NCI-H2227 treated with DMSO at 0.1 percent for 48 hours (cell line): ENCODE measurements at regions not wholly inside any gene's neighbourhood (a gene's known extent, or its start where the extent isn't known, plus 50 kb on each side); places are given as distances from the start of the nearest gene placed in this dataset.
"Not testable (repeated sequence)": the region's sequence is repeated elsewhere in the genome, so short reads cannot be mapped to it uniquely, and the experiment has no call there.

ENCODE experiments used
- DNase-seq: peaks from one replicate; lab custom pipeline; 2025; lab: John Stamatoyannopoulos, UW

DNA sequence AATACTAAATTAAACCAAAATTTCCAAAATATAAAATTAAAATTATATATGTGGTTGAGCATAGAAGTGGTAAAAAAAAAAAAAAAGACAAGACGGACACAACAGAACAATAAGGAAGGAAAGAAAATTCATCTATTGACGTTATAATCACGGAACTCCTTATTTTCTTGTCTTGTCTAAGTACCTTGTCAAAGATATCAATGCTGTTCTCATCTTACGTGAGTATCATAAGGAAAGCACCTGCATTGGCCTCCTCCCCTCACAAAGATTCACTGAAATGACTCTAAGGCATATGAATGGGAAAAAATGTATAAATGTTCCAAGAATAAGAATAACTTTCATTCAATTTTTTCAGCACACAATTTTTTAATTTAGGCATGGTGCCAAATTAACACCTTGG is 135.4 kb downstream of the PPP1R3A start:
- DNase-seq = no peak

- no peak for DNase-seq
Observed at GRCh38 chr7:113775804-113776203, 143.0 kb downstream of the PPP1R3A start.

DNA sequence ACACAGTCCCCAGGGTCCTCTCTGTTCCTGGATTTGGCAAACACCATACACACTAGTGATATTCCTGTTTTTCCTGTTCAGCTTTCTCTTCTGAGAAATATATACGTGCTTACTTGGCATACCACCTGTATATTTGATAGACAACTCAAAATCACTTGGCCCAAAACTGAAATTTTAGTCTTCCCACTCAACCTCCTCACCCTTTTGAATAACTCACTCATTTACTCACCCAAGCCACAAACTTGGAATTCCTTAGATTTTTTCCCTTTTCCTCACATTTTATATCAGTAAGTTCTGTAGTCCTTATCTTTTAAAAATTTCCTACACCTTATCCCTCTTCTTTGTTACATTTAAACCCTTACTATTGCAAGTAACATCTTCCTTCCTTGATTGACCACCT is 143.4 kb downstream of the PPP1R3A start:
- DNase-seq = no peak

- no peak for DNase-seq
Observed at GRCh38 chr7:113774182-113774807, 144.5 kb downstream of the PPP1R3A start.

- DNase-seq = no peak
Observed at GRCh38 chr7:113770146-113770738, 148.6 kb downstream of the PPP1R3A start.

GRCh38 chr7:113768387-113768786 is 150.4 kb downstream of the PPP1R3A start:
- DNase-seq = no peak

DNA sequence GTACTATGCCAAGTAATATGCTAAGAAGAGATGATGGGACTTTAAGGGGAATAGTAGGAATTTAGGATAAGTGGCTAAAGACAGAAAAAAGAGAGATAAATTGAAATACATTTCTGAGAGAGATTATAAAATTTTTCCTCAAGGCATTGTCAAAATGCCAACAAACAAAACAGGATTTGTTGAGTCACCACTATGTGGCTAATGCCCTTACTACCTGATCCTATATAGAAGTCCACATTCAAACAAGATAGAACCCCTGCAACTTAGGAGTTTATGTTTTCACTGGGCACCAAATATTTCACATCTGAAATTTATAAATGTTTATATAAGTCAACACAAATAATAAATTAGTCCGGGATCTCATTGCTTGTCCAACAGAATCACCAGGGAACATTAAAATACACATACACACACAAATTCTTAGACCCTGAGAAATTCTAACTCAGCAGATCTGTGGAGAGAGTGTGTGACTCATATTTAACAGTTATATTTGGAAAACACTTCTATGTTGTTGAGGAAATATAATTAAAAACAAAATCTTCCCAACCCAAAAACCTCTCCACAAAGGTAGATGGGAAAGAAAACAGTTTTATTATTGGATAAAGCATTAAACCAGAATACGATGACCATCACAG is 154.3 kb downstream of the PPP1R3A start:
- DNase-seq = no peak

DNA sequence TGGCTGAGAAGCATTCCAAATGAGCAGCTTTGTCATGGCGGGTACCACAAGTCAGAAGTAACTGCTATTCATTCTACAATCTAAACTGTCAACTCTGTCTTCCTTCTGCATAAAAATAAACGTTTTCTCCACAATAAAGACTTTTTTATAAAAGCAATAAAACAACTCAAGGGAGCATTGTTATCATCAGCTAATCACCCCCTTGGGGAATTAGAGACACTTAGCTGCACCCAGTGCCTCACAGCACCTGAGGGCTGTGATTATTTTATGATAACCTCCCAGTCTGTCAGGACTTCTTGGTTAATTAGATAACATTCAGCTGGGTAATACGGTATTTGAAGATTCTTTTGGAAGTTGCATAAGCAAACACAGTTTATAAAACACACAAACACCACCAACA is 155.6 kb downstream of the PPP1R3A start:
- DNase-seq = no peak

DNA sequence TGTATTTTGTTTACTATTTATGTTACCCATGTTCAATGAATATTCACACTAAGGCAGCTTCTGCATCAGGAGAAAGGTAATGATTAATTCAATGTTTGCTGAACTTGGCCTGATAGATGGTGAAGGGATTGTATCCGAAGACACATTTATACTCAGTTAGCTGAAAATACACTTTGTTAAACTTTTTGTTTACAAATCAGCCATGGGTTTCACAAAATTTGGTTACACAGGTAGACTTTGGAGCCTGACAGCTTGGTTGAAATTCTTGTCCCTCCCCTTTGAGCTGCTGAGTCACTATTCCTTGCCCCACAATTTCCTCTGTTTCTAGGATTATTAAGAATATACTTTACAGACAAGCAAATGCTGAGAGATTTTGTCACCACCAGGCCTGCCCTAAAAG is 162.6 kb downstream of the PPP1R3A start:
- no peak for DNase-seq

GRCh38 chr7:113752689-113753088 is 166.1 kb downstream of the PPP1R3A start:
- DNase-seq = no peak

GRCh38 chr7:113752289-113752688 is 166.5 kb downstream of the PPP1R3A start:
- DNase-seq = no peak

DNA sequence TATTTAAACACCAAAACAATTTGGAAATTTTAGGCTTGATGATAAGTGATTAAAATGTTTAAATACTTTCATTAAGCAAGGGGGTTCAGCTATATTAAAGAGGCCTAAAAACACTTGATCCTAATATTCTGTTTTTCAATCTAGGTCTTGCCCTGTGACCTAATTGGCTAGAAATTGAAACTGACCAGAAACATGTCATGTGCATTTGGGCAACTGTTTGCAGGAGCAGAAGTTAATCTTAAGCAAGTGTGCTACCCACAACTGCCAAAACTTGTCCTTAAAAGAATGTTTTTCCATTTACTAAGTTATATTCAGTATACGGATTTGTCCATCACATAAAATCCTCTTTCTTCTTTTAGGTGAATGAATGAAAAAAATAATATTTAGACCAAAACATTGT is 167.3 kb downstream of the PPP1R3A start:
- DNase-seq = no peak

DNA sequence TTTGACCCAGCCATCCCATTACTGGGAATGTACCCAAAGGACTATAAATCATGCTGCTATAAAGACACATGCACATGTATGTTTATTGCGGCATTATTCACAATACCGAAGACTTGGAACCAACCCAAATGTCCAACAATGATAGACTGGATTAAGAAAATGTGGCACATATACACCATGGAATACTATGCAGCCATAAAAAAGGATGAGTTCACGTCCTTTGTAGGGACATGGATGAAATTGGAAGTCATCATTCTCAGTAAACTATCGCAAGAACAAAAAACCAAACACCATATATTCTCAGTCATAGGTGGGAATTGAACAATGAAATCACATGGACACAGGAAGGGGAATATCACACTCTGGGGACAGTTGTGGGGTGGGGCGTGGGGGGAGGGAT is 170.4 kb downstream of the PPP1R3A start:
- DNase-seq = not testable (repeated sequence)

- DNase-seq = peak; percentile 0
Observed at GRCh38 chr7:113742946-113743431, 175.8 kb downstream of the PPP1R3A start.

DNA sequence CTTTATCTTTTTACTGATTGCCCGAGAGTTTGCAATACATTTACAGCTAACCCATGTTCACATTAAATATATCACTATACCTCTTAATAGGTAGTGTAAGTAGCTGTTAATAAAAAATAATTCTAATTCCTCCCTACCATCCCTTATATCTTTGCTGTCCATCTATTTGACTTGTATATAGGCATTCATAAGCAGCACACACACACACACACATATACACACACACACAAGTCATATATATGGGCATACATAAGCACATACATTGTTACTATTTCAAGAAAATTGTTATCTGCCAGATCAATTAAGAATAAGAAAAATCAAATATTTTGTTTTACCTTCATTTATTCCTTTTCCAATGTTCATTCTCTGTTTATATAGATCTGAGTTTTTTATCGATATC is 176.4 kb downstream of the PPP1R3A start:
- peak; percentile 0 for DNase-seq

DNA sequence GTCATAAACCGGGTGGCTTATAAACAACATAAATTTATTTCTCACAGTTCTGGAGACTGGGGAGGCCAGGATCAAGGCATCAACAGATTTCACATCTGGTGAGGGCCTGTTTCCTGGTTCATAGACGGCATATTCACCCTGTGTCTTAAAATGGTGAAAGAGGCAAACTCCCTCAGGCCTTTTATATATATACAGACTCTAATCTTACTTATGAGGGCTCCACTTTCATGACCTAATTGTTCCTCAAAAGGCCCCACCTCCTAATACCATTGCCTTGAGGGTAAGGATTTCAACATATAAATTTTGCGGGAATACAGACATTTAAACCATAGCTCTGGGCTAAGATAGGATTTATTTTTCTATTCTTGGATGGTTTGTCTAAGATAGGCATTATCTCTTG is 187.2 kb downstream of the PPP1R3A start:
- DNase-seq = no peak

DNA sequence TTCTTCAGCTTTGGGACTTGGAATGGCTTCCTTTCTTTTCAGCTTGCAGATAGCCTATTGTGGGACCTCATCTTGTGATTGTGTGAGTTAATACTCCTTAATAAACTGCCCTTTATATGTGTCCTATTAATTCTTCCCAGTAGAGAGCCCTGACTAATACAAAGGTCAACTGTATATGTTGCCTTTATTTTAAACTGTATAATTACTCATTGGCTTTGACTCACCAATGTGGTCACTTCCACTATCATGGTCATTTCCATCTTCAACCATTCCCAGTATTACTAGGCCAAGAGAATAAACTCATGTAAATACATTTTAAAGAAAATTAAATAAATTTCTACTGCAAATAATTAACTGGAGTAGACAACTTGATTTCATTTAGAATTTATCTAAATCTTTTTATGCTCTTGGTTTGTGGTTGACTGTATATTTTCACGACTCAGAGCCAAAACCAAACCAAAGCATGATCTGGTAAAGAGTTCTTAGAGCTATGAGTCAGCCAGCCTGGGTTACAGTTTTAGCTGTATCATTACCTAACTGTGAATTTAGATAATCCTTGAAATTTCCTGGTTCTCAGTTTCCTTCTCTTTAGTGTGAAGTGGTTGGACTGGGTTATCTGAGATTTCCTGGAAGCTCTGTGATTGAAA is 188.4 kb downstream of the PPP1R3A start:
- no peak for DNase-seq

DNA sequence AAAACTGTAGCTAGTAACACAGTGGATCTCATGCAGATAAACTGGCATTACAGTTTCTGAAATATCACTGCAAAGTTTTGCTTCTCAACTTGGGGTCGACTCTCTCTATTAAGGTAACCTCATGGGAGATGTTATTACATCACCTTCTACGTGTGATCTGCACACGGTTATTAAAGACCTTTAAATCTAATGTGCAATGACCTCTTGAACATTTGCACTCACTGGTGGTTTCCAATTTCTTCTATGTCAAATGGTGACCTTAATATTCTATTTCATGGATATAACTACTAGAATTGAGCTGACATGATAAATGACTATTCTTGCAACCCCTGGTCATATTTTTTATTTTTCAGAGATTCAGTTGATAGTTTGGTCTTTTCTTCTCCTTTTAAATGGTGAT is 191.3 kb downstream of the PPP1R3A start:
- DNase-seq = no peak

DNA sequence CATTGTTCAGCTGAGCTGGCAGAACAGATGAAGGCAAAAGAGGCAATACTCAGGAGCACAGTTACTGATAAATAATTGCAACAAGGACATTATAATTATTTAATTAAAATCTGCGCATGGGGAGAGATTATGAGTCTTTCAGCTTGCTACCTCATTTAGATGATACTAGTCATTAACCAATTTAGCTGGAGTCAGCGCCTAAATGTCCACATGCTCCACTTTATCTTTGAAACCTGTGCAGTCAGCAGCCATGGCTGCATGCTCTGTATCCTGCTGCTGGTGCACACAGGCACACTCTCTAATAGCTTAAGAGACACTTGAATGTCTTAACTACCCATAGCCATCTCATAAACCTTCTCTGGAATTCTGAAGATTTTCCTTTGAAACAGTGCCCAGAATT is 196.8 kb downstream of the PPP1R3A start:
- no peak for DNase-seq

- no peak for DNase-seq
Observed at GRCh38 chr7:113717739-113718138, 201.1 kb downstream of the PPP1R3A start.

DNA sequence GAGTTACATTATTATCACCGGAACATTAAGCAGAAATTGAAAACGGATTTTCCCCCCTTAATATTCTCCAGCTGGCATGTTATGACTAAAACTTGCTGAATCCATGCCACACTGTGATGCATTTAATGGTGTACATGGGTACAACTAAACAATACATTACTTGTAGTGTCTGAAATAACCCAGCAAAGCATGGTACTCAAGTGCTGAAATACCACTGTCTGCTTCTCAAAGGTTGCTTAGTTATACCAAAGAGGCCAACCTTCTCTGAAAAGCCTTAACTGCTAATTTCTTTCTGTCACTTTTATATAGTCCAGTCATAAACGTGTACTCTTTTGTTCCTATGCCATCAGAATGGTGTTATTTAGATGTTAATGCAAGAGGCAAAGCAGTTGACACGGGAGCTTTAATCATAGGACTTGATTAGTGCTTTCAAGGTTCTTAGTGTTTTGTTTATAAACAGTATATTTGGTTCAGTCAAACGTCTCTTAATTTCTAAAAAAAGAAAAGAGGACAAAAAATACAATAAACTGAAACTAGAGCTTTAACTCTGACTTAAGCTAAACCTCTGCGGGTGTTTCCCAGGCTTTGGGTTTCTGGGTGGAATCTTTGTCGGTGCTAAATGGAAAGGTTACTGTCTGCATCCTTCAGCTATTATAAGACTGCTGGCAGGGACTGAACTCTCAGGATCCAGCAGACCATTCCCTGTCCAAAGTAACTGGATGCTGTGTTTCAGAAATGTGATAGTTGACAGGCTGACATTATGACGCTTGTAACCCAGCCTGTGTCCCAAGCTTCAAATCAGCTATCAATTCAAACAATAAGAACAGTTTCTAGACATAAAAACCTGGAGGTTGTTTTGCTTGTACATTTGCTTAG is 202.6 kb downstream of the PPP1R3A start:
- no peak for DNase-seq

- no peak for DNase-seq
Observed at GRCh38 chr7:113715262-113715661, 203.5 kb downstream of the PPP1R3A start.
